NB4 (cell line): ENCODE measurements at regions not wholly inside any gene's neighbourhood (a gene's known extent, or its start where the extent isn't known, plus 50 kb on each side); places are given as distances from the start of the nearest gene placed in this dataset.

Experiments used
- CTCF ChIP-seq: IDR thresholded peaks from one replicate; pipeline ENCODE4 v1.5.1; 2012; ENCODE audit warnings: low read depth, low read length
- MYC ChIP-seq: IDR thresholded peaks from 2 replicates; pipeline ENCODE4 v1.6.1; 2011; ENCODE audit warnings: low read depth, low read length
- POLR2A ChIP-seq: IDR thresholded peaks from 2 replicates; pipeline ENCODE4 v1.6.1; 2011; ENCODE audit warnings: mild to moderate bottlenecking; ENCODE audit not compliant: insufficient read length; ENCODE audit errors: extremely low read depth

- TF ChIP-seq POLR2A = no peak
- no peak for TF ChIP-seq CTCF
- no peak for TF ChIP-seq MYC
These were observed 126.0 kb upstream of the B3GALT2 start for GRCh38 chr1:193312432-193312831.
